ENCODE measurements at regions not wholly inside any gene's neighbourhood (a gene's known extent, or its start where the extent isn't known, plus 50 kb on each side); places are given as distances from the start of the nearest gene placed in this dataset.

- H3K4me3 ChIP-seq (ENCODE audit: low read depth, low read length) = no peak overlapping the region
- intact Hi-C loops (cut with micrococcal nuclease; ENCODE audit: unreplicated experiment) = no loop called here
- no peaks in the 10 kb centered on the region for H3K27me3 ChIP-seq (replicated peaks; ENCODE audit: control insufficient read depth, insufficient read depth, low read length)
- no TSS peak for BruUV-seq (replicated peaks)
- H3K4me1 ChIP-seq = no peaks in the 10 kb centered on the region
- no peak for DNase-seq
- no peaks in the 10 kb centered on the region for H3K36me3 ChIP-seq (ENCODE audit: control insufficient read depth, insufficient read depth, low read length)
- Mint-ChIP-seq H3K4me3 (ENCODE audit: unreplicated experiment) (no peak overlapping the region), H3K9me3 (ENCODE audit: unreplicated experiment) (no peaks in the 10 kb centered on the region), H3K36me3 (ENCODE audit: insufficient read depth, unreplicated experiment) (no peaks in the 10 kb centered on the region), H3K4me1 (ENCODE audit: low read depth, unreplicated experiment) (no peaks in the 10 kb centered on the region), H3K27me3 (ENCODE audit: insufficient read depth, unreplicated experiment) (no peaks in the 10 kb centered on the region), H3K27ac (ENCODE audit: unreplicated experiment) (no peak overlapping the region)
- TF ChIP-seq CTCF (IDR thresholded peaks at IDR 0.05; ENCODE audit: insufficient read depth in 1 of 2, low read depth in 1 of 2, low read length in 1 of 2, severe bottlenecking in 1 of 2, unreplicated experiment in 1 of 2) = no peak
- H3K9me3 ChIP-seq = no peaks in the 10 kb centered on the region
- POLR2A ChIA-PET = no interaction called here
- CTCF ChIA-PET = no interaction called here
These were observed 1334.5 kb upstream of the ADGRL4 start for GRCh38 chr1:80341021-80341420.

- no TSS peak for BruUV-seq (replicated peaks)
- H3K4me1 ChIP-seq = no peaks in the 10 kb centered on the region
- H3K9me3 ChIP-seq = no peaks in the 10 kb centered on the region
- Mint-ChIP-seq H3K27ac (ENCODE audit: unreplicated experiment) (no peak overlapping the region), H3K9me3 (ENCODE audit: unreplicated experiment) (no peaks in the 10 kb centered on the region), H3K4me1 (ENCODE audit: low read depth, unreplicated experiment) (no peaks in the 10 kb centered on the region), H3K36me3 (ENCODE audit: insufficient read depth, unreplicated experiment) (no peaks in the 10 kb centered on the region), H3K27me3 (ENCODE audit: insufficient read depth, unreplicated experiment) (no peaks in the 10 kb centered on the region), H3K4me3 (ENCODE audit: unreplicated experiment) (no peak overlapping the region)
- H3K4me3 ChIP-seq (ENCODE audit: low read depth, low read length) = no peak overlapping the region
- H3K36me3 ChIP-seq (ENCODE audit: control insufficient read depth, insufficient read depth, low read length) = no peaks in the 10 kb centered on the region
- no peak for DNase-seq
- intact Hi-C loops (cut with micrococcal nuclease; ENCODE audit: unreplicated experiment) = no loop called here
- no peak for TF ChIP-seq CTCF (IDR thresholded peaks at IDR 0.05; ENCODE audit: insufficient read depth in 1 of 2, low read depth in 1 of 2, low read length in 1 of 2, severe bottlenecking in 1 of 2, unreplicated experiment in 1 of 2)
- POLR2A ChIA-PET = no interaction called here
- H3K27me3 ChIP-seq (replicated peaks; ENCODE audit: control insufficient read depth, insufficient read depth, low read length) = no peaks in the 10 kb centered on the region
- CTCF ChIA-PET = no interaction called here
These were observed 1311.6 kb upstream of the ADGRL4 start for GRCh38 chr1:80318108-80318507.

GRCh38 chr1:80310703-80311245 lies 1304.2 kb upstream of the ADGRL4 start:
- no peaks in the 10 kb centered on the region for H3K36me3 ChIP-seq (ENCODE audit: control insufficient read depth, insufficient read depth, low read length)
- Mint-ChIP-seq H3K9me3 (ENCODE audit: unreplicated experiment) (no peaks in the 10 kb centered on the region), H3K4me1 (ENCODE audit: low read depth, unreplicated experiment) (no peaks in the 10 kb centered on the region), H3K27ac (ENCODE audit: unreplicated experiment) (no peak overlapping the region), H3K36me3 (ENCODE audit: insufficient read depth, unreplicated experiment) (no peaks in the 10 kb centered on the region), H3K27me3 (ENCODE audit: insufficient read depth, unreplicated experiment) (no peaks in the 10 kb centered on the region), H3K4me3 (ENCODE audit: unreplicated experiment) (no peak overlapping the region)
- no TSS peak for BruUV-seq (replicated peaks)
- ChIA-PET POLR2A (no interaction called here), CTCF (no interaction called here)
- H3K4me1 ChIP-seq = no peaks in the 10 kb centered on the region
- DNase-seq = no peak
- intact Hi-C loops (cut with micrococcal nuclease; ENCODE audit: unreplicated experiment) = no loop called here
- no peak overlapping the region for H3K4me3 ChIP-seq (ENCODE audit: low read depth, low read length)
- H3K27me3 ChIP-seq (replicated peaks; ENCODE audit: control insufficient read depth, insufficient read depth, low read length) = no peaks in the 10 kb centered on the region
- no peak for TF ChIP-seq CTCF (IDR thresholded peaks at IDR 0.05; ENCODE audit: insufficient read depth in 1 of 2, low read depth in 1 of 2, low read length in 1 of 2, severe bottlenecking in 1 of 2, unreplicated experiment in 1 of 2)
- H3K9me3 ChIP-seq = no peaks in the 10 kb centered on the region

Measured in Caco-2 (cell line).